Vagina (tissue), 2 donors: ENCODE measurements at regions not wholly inside any gene's neighbourhood (a gene's known extent, or its start where the extent isn't known, plus 50 kb on each side); places are given as distances from the start of the nearest gene placed in this dataset.
"Not testable (repeated sequence)": the region's sequence is repeated elsewhere in the genome, so short reads cannot be mapped to it uniquely, and the experiment has no call there.

ENCODE experiments used
- DNase-seq, 2 donors: peaks; one replicate each; pipeline ENCODE4 v3.0.0-alpha.2; 2017; ENCODE audit errors: extremely low spot score in 2 of 2
- H3K27ac ChIP-seq: fragments of 200-600 bp; sonication (generic); one replicate; pipeline ENCODE4 v1.5.1; 2019
- H3K27me3 ChIP-seq: fragments of 200-600 bp; sonication (generic); one replicate; pipeline ENCODE4 v1.5.1; 2019
- H3K36me3 ChIP-seq, 2 donors: fragments of 200-600 bp; sonication (generic); one replicate each; pipeline ENCODE4 v1.5.1; 2017 to 2019
- H3K4me1 ChIP-seq: fragments of 200-600 bp; sonication (generic); one replicate; pipeline ENCODE4 v1.5.1; 2019
- H3K4me3 ChIP-seq, 2 donors: fragments of 200-600 bp; sonication (generic); 1 replicate in 1 of 2; 2 replicates in 1 of 2; pipeline ENCODE4 v1.5.1; 2016 to 2019
- H3K9me3 ChIP-seq: fragments of 200-600 bp; sonication (generic); one replicate; pipeline ENCODE4 v1.5.1; 2019
- POLR2A ChIP-seq, 2 donors: fragments of 450-650 bp; IDR thresholded peaks; one replicate each; pipeline ENCODE4 v1.6.1; 2017; ENCODE audit warnings: antibody characterized with exemption in 2 of 2, mild to moderate bottlenecking in 2 of 2, moderate library complexity in 2 of 2
- POLR2AphosphoS5 ChIP-seq, 2 donors: sonication (generic); formaldehyde crosslinking; IDR thresholded peaks; one replicate each; pipeline ENCODE4 v1.9.0; 2017; ENCODE audit warnings: antibody characterized with exemption in 2 of 2, mild to moderate bottlenecking in 2 of 2, low read depth in 1 of 2; ENCODE audit not compliant: insufficient read depth in 1 of 2
- intact Hi-C: fragments of 100-400 bp; cut with DNase I; formaldehyde crosslinking; loops from one replicate; pipeline ENCODE4 v1.15.1; 2023
- TF ChIP-seq, protein P1 (sequence below), 3 experiments: fragments of 450-650 bp in 2 of 3; fragments of 200-600 bp in 1 of 3; sonication (generic) in 1 of 3; IDR thresholded peaks; one replicate each; pipeline ENCODE4 v1.5.1; 2017 to 2019; ENCODE audit warnings: antibody characterized with exemption in 3 of 3, mild to moderate bottlenecking in 2 of 3, moderate library complexity in 2 of 3

DNA sequence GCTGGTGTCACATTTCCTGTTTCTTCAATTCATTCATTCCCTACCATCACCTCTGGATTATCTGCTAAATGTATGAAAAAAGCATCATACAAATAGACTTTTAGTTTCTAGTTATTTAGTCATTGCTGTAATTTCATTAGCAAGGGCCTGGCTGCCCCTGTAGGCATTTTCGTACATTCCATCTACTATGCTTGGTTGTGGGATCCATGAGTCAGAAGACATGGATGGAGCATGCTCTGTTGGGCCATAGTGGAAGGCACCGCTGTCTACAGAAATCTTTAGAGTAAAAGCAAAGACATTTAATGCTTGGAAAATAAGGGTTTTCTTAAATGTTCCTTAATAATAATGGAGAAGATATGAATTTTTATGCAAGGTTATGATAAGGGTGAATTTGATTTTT lies 324.8 kb upstream of the MEIS1 start:
- no peaks in the 10 kb centered on the region for H3K36me3 ChIP-seq
- no peaks in the 10 kb centered on the region for H3K27me3 ChIP-seq
- DNase-seq: no peak
- no peak for TF ChIP-seq POLR2A (IDR thresholded peaks at IDR 0.05)
- H3K4me1 ChIP-seq: no peaks in the 10 kb centered on the region
- intact Hi-C loops: no loop called here
- H3K27ac ChIP-seq: no peak overlapping the region
- no peaks in the 10 kb centered on the region for H3K9me3 ChIP-seq
- H3K4me3 ChIP-seq: no peak overlapping the region

DNA sequence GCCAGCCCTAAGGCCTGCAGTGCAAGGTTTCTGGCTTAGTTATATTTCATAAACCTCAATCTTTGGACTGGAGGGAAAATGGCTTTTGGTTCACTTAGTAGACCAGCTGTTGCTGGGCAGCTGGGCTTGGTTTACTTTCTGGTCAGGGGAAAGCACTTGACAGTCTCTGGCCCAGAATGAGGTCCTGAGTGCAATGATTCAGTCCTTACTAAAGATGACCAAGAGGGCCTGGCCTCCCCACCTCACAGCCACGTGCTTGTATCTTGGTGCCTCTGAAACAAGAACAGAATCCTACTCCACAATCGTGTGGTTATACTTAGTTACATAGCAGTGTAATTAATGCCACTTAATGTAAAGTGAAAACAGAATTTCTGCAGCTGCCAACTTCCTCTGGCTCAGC lies 325.5 kb upstream of the MEIS1 start:
- Histone ChIP-seq H3K9me3 (no peaks in the 10 kb centered on the region), H3K4me3 (no peak overlapping the region), H3K36me3 (no peaks in the 10 kb centered on the region), H3K27ac (no peak overlapping the region), H3K27me3 (no peaks in the 10 kb centered on the region), H3K4me1 (no peaks in the 10 kb centered on the region)
- no peak for DNase-seq
- no peak for TF ChIP-seq POLR2A (IDR thresholded peaks at IDR 0.05)
- TF ChIP-seq, protein P1, sequence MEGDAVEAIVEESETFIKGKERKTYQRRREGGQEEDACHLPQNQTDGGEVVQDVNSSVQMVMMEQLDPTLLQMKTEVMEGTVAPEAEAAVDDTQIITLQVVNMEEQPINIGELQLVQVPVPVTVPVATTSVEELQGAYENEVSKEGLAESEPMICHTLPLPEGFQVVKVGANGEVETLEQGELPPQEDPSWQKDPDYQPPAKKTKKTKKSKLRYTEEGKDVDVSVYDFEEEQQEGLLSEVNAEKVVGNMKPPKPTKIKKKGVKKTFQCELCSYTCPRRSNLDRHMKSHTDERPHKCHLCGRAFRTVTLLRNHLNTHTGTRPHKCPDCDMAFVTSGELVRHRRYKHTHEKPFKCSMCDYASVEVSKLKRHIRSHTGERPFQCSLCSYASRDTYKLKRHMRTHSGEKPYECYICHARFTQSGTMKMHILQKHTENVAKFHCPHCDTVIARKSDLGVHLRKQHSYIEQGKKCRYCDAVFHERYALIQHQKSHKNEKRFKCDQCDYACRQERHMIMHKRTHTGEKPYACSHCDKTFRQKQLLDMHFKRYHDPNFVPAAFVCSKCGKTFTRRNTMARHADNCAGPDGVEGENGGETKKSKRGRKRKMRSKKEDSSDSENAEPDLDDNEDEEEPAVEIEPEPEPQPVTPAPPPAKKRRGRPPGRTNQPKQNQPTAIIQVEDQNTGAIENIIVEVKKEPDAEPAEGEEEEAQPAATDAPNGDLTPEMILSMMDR (IDR thresholded peaks at IDR 0.05): no peak
- TF ChIP-seq POLR2AphosphoS5 (IDR thresholded peaks at IDR 0.05; ENCODE audit: insufficient read depth in 1 of 2, low read depth in 1 of 2): no peak
- intact Hi-C loops: no loop called here

GRCh38 chr2:66105066-66105753 lies 329.7 kb upstream of the MEIS1 start:
- no peak for DNase-seq
- no peaks in the 10 kb centered on the region for H3K9me3 ChIP-seq
- intact Hi-C loops: no loop called here
- H3K27me3 ChIP-seq: no peaks in the 10 kb centered on the region
- no peak overlapping the region for H3K27ac ChIP-seq
- TF ChIP-seq POLR2A (IDR thresholded peaks at IDR 0.05) (no peak), POLR2AphosphoS5 (IDR thresholded peaks at IDR 0.05; ENCODE audit: insufficient read depth in 1 of 2, low read depth in 1 of 2) (peak; percentile 37 to 46)
- no peaks in the 10 kb centered on the region for H3K4me1 ChIP-seq
- no peaks in the 10 kb centered on the region for H3K36me3 ChIP-seq
- no peak overlapping the region for H3K4me3 ChIP-seq

DNA sequence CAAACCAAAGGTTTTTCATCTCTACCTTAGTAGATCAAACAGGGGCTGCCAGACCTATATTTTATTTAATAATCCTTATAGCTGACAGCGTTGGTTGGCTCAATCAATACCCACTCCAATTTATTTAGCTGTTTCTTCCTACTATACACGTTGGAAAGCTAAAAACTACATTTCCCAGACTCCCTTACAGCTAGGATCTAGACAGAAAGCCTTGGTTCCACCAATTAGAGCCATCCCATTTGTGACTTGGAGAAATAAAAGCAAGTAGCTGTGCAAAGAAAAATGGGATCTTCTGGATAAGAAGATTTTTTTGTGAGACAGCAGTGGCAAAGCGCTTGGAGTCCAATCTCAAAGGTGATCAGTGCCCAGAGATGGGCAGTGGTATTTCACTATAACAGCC lies 331.3 kb upstream of the MEIS1 start:
- Histone ChIP-seq H3K9me3 (no peaks in the 10 kb centered on the region), H3K4me1 (no peaks in the 10 kb centered on the region), H3K4me3 (no peak overlapping the region), H3K27me3 (no peaks in the 10 kb centered on the region), H3K36me3 (no peaks in the 10 kb centered on the region), H3K27ac (no peak overlapping the region)
- no peak for DNase-seq
- no peak for TF ChIP-seq POLR2AphosphoS5 (IDR thresholded peaks at IDR 0.05; ENCODE audit: insufficient read depth in 1 of 2, low read depth in 1 of 2)
- TF ChIP-seq, protein P1 (IDR thresholded peaks at IDR 0.05): no peak
- TF ChIP-seq POLR2A (IDR thresholded peaks at IDR 0.05): no peak
- intact Hi-C loops: no loop called here

DNA sequence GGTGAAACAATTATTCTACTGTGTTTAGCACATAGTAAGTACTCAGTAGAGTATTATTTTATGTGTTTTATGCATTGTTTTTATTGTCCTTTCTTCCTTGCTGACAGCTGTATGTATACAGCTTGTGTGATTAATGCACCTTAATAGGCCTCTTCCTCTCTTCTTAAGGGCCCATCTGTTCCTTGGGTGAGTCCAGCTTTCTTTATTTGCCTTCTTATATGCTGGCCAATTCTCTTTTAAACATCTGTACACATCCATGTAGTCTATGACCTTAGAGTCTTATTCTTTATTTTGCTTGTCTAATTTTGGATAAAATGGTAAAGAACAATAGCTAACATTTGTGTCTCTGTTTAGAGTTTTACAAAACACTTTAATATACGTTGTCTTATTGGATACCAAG lies 333.7 kb upstream of the MEIS1 start:
- no peaks in the 10 kb centered on the region for H3K27me3 ChIP-seq
- no peaks in the 10 kb centered on the region for H3K36me3 ChIP-seq
- intact Hi-C loops: no loop called here
- no peaks in the 10 kb centered on the region for H3K4me1 ChIP-seq
- H3K9me3 ChIP-seq: no peaks in the 10 kb centered on the region
- no peak overlapping the region for H3K27ac ChIP-seq
- no peak overlapping the region for H3K4me3 ChIP-seq
- no peak for DNase-seq
- no peak for TF ChIP-seq POLR2A (IDR thresholded peaks at IDR 0.05)
- TF ChIP-seq POLR2AphosphoS5 (IDR thresholded peaks at IDR 0.05; ENCODE audit: insufficient read depth in 1 of 2, low read depth in 1 of 2): no peak
- TF ChIP-seq, protein P1 (IDR thresholded peaks at IDR 0.05): no peak

DNA sequence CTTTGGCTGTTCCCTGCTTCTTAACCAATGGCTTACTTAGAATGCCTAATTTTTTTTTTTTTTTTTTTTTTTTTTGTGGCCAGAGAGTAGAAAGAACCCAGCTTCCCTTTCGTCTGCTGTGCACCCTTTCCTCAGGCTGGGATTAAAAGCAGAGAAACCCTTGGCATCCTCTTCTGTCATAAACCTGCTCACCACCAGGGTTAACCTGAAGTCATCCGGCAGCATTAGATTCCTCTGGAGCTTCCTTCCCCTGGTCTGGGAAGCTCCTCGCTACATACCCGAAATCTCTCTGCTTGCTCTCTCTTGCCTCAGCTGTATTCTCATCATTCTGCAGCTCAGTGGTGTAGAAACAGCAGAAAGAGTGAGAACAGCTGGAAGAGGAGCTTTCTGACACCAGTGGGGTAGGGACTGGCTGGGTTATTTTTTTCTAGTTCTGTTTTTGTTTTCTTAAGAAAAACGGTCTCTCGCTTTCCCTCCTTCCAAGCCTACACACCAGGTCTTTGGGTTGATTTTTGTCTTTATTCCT lies 339.0 kb upstream of the MEIS1 start:
- intact Hi-C loops: no loop called here
- DNase-seq: no peak
- Histone ChIP-seq H3K27me3 (no peaks in the 10 kb centered on the region), H3K4me3 (no peak overlapping the region), H3K9me3 (no peaks in the 10 kb centered on the region), H3K4me1 (no peaks in the 10 kb centered on the region), H3K36me3 (no peaks in the 10 kb centered on the region), H3K27ac (no peak overlapping the region)
- TF ChIP-seq, protein P1 (IDR thresholded peaks at IDR 0.05): no peak
- TF ChIP-seq POLR2AphosphoS5 (IDR thresholded peaks at IDR 0.05; ENCODE audit: insufficient read depth in 1 of 2, low read depth in 1 of 2) (no peak), POLR2A (IDR thresholded peaks at IDR 0.05) (no peak)

- H3K9me3 ChIP-seq, H3K27ac ChIP-seq, H3K36me3 ChIP-seq, H3K27me3 ChIP-seq, H3K4me1 ChIP-seq, H3K4me3 ChIP-seq, DNase-seq, intact Hi-C loops: not testable (repeated sequence)
These were observed 340.2 kb upstream of the MEIS1 start for GRCh38 chr2:66094689-66095088.
